ENCODE measurements at regions not wholly inside any gene's neighbourhood (a gene's known extent, or its start where the extent isn't known, plus 50 kb on each side); places are given as distances from the start of the nearest gene placed in this dataset.

DNA sequence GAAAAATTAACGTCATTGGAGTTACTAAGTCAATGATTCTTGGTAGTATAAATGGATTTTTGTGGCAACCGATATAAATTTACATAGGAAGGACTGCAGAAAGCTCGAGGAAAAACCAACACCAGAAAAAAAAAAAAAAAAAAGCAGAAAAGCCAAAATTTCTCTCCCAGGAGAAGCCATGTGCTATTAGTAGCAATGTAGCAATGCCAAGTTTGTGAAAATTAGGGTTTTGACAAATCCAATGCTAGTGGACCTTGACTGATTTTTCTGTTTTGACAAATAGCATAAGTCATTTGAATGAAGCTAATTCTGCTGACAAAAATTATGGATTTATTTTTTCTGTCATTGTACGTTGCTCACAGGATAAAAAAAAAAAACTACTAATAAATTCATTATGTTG, 1561.9 kb downstream of the MRPL39 start:
- H2BK5ac ChIP-seq (ENCODE audit: low read depth, low read length, poor library complexity, severe bottlenecking), result no peak overlapping the region
- H3K9me1 ChIP-seq (ENCODE audit: insufficient read depth, low read length), result no peaks in the 10 kb centered on the region
- H2AK5ac ChIP-seq (ENCODE audit: low read depth, low read length), result no peak overlapping the region
- in situ Hi-C loops (cut with MboI; ENCODE audit: low sequenced_read_pairs), result no loop called here
- no peak overlapping the region for H4K5ac ChIP-seq (ENCODE audit: low read depth, low read length)
- no CpG with 5 or more reads among the region's 4 CpGs for WGBS, 2 experiments (ENCODE audit: extremely low coverage in 2 of 2, insufficient read length in 1 of 2)
- DNase-seq (no peak), ATAC-seq (ENCODE audit: low read depth) (no peak)
- H3K36me3 ChIP-seq (ENCODE audit: control insufficient read depth, insufficient read depth, low read length), result no peaks in the 10 kb centered on the region
- H2BK20ac ChIP-seq (ENCODE audit: low read depth, low read length), result no peak overlapping the region
- POLR2A ChIA-PET (ENCODE audit: unreplicated experiment), result interaction anchor here (0.6 kb wide), 1 partner anchor 95 kb away, joined by 15 read pairs; no protein-coding TSS in a partner anchor
- H4K20me1 ChIP-seq (ENCODE audit: insufficient read depth, low read length), result no peaks in the 10 kb centered on the region
- no peak overlapping the region for H3K56ac ChIP-seq (ENCODE audit: extremely low read depth, insufficient read depth, low read length)
- no peaks in the 10 kb centered on the region for H3K79me1 ChIP-seq (ENCODE audit: low read depth in 1 of 2, low read length in 2 of 2)
- H3K14ac ChIP-seq (replicated peaks; ENCODE audit: low read depth, low read length), result no peak overlapping the region
- H3K4me1 ChIP-seq (ENCODE audit: control insufficient read depth, insufficient read depth, low read length), result no peaks in the 10 kb centered on the region
- H3K18ac ChIP-seq (ENCODE audit: low read depth, low read length), result no peak overlapping the region
- H2BK120ac ChIP-seq (ENCODE audit: low read depth, low read length), result no peak overlapping the region
- no peak overlapping the region for H4K8ac ChIP-seq (ENCODE audit: low read depth in 2 of 2, low read length in 2 of 2)
- H3K9ac ChIP-seq (ENCODE audit: low read depth, low read length), result no peak overlapping the region
- dilution Hi-C loops (cut with HindIII; ENCODE audit: low sequenced_read_pairs, unreplicated experiment), result no loop called here
- H3K27me3 ChIP-seq (ENCODE audit: control insufficient read depth, insufficient read depth, low read length), result no peaks in the 10 kb centered on the region
- no peak overlapping the region for H4K91ac ChIP-seq (ENCODE audit: insufficient read depth, low read depth, low read length)
- H3K27ac ChIP-seq (ENCODE audit: insufficient read depth, low read length), result no peak overlapping the region
- no peaks in the 10 kb centered on the region for H3K9me3 ChIP-seq (ENCODE audit: control insufficient read depth, insufficient read depth, low read length)
- H3K4me3 ChIP-seq (ENCODE audit: insufficient read depth, low read depth, low read length), result no peak overlapping the region
- TF ChIP-seq MXI1 (IDR thresholded peaks at IDR 0.05; ENCODE audit: borderline replicate concordance, low read depth, low read length) (no peak), FOS (IDR thresholded peaks at IDR 0.05; ENCODE audit: low read depth, low read length) (no peak), NFE2L2 (IDR thresholded peaks at IDR 0.05; ENCODE audit: low read depth, low read length) (no peak)
- intact Hi-C loops (cut with micrococcal nuclease), result no loop called here
- BruUV-seq (replicated peaks), result no TSS peak
- no peak overlapping the region for H2AFZ ChIP-seq (replicated peaks; ENCODE audit: low read length, poor library complexity)
- CTCF ChIA-PET, result interaction anchor here (0.6 to 1.0 kb wide), 7 partner anchors 12 to 1238 kb away, joined by 3 to 7 read pairs (median 5); no protein-coding TSS in a partner anchor
- no peak overlapping the region for H3K4me2 ChIP-seq (ENCODE audit: low read depth, low read length)
- no peak overlapping the region for H3K4ac ChIP-seq (ENCODE audit: low read depth, low read length)
- no peak overlapping the region for H3K23ac ChIP-seq (ENCODE audit: low read depth, low read length)
- H2AK9ac ChIP-seq (replicated peaks; ENCODE audit: low read depth, low read length, poor library complexity), result no peak overlapping the region
- no peak overlapping the region for H2BK15ac ChIP-seq (ENCODE audit: low read depth, low read length)

Data from IMR-90 (cell line).